ENCODE measurements at regions not wholly inside any gene's neighbourhood (a gene's known extent, or its start where the extent isn't known, plus 50 kb on each side); places are given as distances from the start of the nearest gene placed in this dataset.

DNA sequence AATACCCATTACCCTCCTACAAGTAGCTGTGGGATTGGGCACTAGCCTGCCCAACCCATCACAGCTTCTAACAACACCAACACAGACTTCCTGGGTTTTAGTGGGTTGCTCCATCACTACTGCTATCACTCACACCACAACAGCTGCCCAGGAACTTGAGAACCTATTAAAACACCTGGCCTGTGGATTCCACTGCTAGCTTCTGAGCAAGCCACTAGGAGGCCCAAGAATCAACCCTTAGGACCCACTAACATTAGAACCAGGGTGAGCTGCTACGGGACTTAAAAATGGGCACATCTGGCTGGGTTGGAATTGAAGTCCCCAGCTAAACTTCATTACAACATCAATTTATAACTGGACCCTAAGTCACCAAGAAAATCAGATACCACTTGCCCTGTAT, 113.2 kb upstream of the TP63 start:
- H3K36me3 ChIP-seq (ENCODE audit: control insufficient read depth, insufficient read depth, low read length), result no peaks in the 10 kb centered on the region
- H3K9me3 ChIP-seq (ENCODE audit: control insufficient read depth, insufficient read depth, low read depth, low read length), result 0 out of 2 replicates have a peak, but pooled peaks cover 4% of the 10 kb centered on the region
- TF ChIP-seq SIN3A (IDR thresholded peaks at IDR 0.05; ENCODE audit: borderline replicate concordance, insufficient read depth, low read depth, low read length), result no peak
- TF ChIP-seq, protein P1, sequence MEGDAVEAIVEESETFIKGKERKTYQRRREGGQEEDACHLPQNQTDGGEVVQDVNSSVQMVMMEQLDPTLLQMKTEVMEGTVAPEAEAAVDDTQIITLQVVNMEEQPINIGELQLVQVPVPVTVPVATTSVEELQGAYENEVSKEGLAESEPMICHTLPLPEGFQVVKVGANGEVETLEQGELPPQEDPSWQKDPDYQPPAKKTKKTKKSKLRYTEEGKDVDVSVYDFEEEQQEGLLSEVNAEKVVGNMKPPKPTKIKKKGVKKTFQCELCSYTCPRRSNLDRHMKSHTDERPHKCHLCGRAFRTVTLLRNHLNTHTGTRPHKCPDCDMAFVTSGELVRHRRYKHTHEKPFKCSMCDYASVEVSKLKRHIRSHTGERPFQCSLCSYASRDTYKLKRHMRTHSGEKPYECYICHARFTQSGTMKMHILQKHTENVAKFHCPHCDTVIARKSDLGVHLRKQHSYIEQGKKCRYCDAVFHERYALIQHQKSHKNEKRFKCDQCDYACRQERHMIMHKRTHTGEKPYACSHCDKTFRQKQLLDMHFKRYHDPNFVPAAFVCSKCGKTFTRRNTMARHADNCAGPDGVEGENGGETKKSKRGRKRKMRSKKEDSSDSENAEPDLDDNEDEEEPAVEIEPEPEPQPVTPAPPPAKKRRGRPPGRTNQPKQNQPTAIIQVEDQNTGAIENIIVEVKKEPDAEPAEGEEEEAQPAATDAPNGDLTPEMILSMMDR (IDR thresholded peaks at IDR 0.05), result no peak
- no peak for TF ChIP-seq TCF7L2 (IDR thresholded peaks at IDR 0.05; ENCODE audit: low read depth, low read length)
- no peak for TF ChIP-seq REST (IDR thresholded peaks at IDR 0.05; ENCODE audit: insufficient read depth in 1 of 2, low read depth in 2 of 2, low read length in 1 of 2)
- TF ChIP-seq POLR2AphosphoS5 (IDR thresholded peaks at IDR 0.05; ENCODE audit: low read depth, low read length), result no peak
- no peak for ATAC-seq
- ChIA-PET CTCF (no interaction called here), POLR2A (no interaction called here)
- H3K27me3 ChIP-seq (ENCODE audit: control insufficient read depth, insufficient read depth, low read length), result no peaks in the 10 kb centered on the region
- in situ Hi-C loops (cut with HindIII; ENCODE audit: low pct_unique_long_range_greater_than_20kb, low sequenced_read_pairs) (no loop called here), intact Hi-C loops (cut with micrococcal nuclease; ENCODE audit: unreplicated experiment) (no loop called here)
- H3K4me3 ChIP-seq (ENCODE audit: low read depth in 2 of 2, low read length in 2 of 2), result no peak overlapping the region
- no TSS peak for BruUV-seq (replicated peaks)
- no peak overlapping the region for H3K27ac ChIP-seq (ENCODE audit: low read length)
- no peaks in the 10 kb centered on the region for H3K4me1 ChIP-seq (ENCODE audit: control insufficient read depth, insufficient read depth, low read length)
- no peak for DNase-seq (ENCODE audit: low read depth, low spot score)

- intact Hi-C loops (cut with micrococcal nuclease; ENCODE audit: unreplicated experiment) (no loop called here), in situ Hi-C loops (cut with HindIII; ENCODE audit: low pct_unique_long_range_greater_than_20kb, low sequenced_read_pairs) (no loop called here)
- no TSS peak for BruUV-seq (replicated peaks)
- H3K27me3 ChIP-seq (ENCODE audit: control insufficient read depth, insufficient read depth, low read length), result no peaks in the 10 kb centered on the region
- H3K4me3 ChIP-seq (ENCODE audit: low read depth in 2 of 2, low read length in 2 of 2), result no peak overlapping the region
- DNase-seq (ENCODE audit: low read depth, low spot score) (no peak), ATAC-seq (no peak)
- TF ChIP-seq REST (IDR thresholded peaks at IDR 0.05; ENCODE audit: insufficient read depth in 1 of 2, low read depth in 2 of 2, low read length in 1 of 2), result no peak
- no peak for TF ChIP-seq TCF7L2 (IDR thresholded peaks at IDR 0.05; ENCODE audit: low read depth, low read length)
- TF ChIP-seq, protein P1 (IDR thresholded peaks at IDR 0.05), result no peak
- no peak for TF ChIP-seq POLR2AphosphoS5 (IDR thresholded peaks at IDR 0.05; ENCODE audit: low read depth, low read length)
- TF ChIP-seq SIN3A (IDR thresholded peaks at IDR 0.05; ENCODE audit: borderline replicate concordance, insufficient read depth, low read depth, low read length), result no peak
- no peaks in the 10 kb centered on the region for H3K36me3 ChIP-seq (ENCODE audit: control insufficient read depth, insufficient read depth, low read length)
- CTCF ChIA-PET, result no interaction called here
- no peak overlapping the region for H3K27ac ChIP-seq (ENCODE audit: low read length)
- no peaks in the 10 kb centered on the region for H3K4me1 ChIP-seq (ENCODE audit: control insufficient read depth, insufficient read depth, low read length)
- 0 out of 2 replicates have a peak, but pooled peaks cover 4% of the 10 kb centered on the region for H3K9me3 ChIP-seq (ENCODE audit: control insufficient read depth, insufficient read depth, low read depth, low read length)
- POLR2A ChIA-PET, result no interaction called here
Measured at GRCh38 chr3:189519458-189519857, 111.7 kb upstream of the TP63 start.
